Neural progenitor cell (in vitro differentiated cells): ENCODE measurements at regions not wholly inside any gene's neighbourhood (a gene's known extent, or its start where the extent isn't known, plus 50 kb on each side); places are given as distances from the start of the nearest gene placed in this dataset.
"Not testable (repeated sequence)": the region's sequence is repeated elsewhere in the genome, so short reads cannot be mapped to it uniquely, and the experiment has no call there.

Source experiments
- EZH2 ChIP-seq: fragments of 200-600 bp; sonication (generic); IDR thresholded peaks from 2 replicates; pipeline ENCODE4 v1.6.1; 2017; ENCODE audit warnings: antibody characterized with exemption, mild to moderate bottlenecking, moderate library complexity
- TF ChIP-seq, protein P1 (sequence below): fragments of 200-600 bp; sonication (generic); IDR thresholded peaks from 2 replicates; pipeline ENCODE4 v1.5.1; 2017; ENCODE audit warnings: antibody characterized with exemption, mild to moderate bottlenecking

DNA sequence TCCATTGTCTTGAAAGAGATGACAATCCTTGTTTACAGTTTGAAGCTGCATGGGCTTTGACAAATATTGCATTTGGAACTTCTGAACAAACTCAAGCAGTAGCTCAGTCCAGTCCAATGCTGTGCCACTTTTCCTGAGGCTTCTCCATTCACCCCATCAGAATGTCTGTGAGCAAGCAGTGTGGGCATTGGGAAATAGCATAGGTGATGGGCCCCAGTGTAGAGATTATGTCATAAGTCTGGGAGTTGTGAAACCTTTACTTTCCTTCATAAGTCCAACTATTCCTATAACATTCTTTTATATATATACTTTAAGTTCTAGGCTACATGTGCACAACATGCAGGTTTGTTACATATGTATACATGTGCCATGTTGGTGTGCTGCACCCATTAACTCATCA lies 163.4 kb upstream of the NT5E start:
- TF ChIP-seq, protein P1, sequence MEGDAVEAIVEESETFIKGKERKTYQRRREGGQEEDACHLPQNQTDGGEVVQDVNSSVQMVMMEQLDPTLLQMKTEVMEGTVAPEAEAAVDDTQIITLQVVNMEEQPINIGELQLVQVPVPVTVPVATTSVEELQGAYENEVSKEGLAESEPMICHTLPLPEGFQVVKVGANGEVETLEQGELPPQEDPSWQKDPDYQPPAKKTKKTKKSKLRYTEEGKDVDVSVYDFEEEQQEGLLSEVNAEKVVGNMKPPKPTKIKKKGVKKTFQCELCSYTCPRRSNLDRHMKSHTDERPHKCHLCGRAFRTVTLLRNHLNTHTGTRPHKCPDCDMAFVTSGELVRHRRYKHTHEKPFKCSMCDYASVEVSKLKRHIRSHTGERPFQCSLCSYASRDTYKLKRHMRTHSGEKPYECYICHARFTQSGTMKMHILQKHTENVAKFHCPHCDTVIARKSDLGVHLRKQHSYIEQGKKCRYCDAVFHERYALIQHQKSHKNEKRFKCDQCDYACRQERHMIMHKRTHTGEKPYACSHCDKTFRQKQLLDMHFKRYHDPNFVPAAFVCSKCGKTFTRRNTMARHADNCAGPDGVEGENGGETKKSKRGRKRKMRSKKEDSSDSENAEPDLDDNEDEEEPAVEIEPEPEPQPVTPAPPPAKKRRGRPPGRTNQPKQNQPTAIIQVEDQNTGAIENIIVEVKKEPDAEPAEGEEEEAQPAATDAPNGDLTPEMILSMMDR = not testable (repeated sequence)
- TF ChIP-seq EZH2 = not testable (repeated sequence)
